OCI-LY3 (cell line): ENCODE measurements at regions not wholly inside any gene's neighbourhood (a gene's known extent, or its start where the extent isn't known, plus 50 kb on each side); places are given as distances from the start of the nearest gene placed in this dataset.

Experiments
- H2AFZ ChIP-seq: fragments of 200-600, 300-600 bp; shearing (Covaris generic); 2 replicates; pipeline ENCODE4 v1.6.0; 2014; ENCODE audit warnings: antibody characterized with exemption, low read depth, low read length
- H3K27ac ChIP-seq: fragments of 200-600, 300-600 bp; sonication (generic); 2 replicates; pipeline ENCODE4 v1.5.1; 2014; ENCODE audit warnings: mild to moderate bottlenecking, low read length, moderate library complexity, mixed read lengths
- H3K27me3 ChIP-seq: fragments of 200-600, 300-600 bp; sonication (generic); 2 replicates; pipeline ENCODE4 v1.6.1; 2014; ENCODE audit warnings: low read depth, low read length, mixed read lengths
- H3K36me3 ChIP-seq: fragments of 200-600, 300-600 bp; sonication (generic); replicated peaks from 2 replicates; pipeline ENCODE3; 2014; ENCODE audit warnings: low read depth, low read length, mixed read lengths
- H3K4me1 ChIP-seq: fragments of 300-600, 200-600 bp; sonication (generic); 2 replicates; pipeline ENCODE4 v1.6.1; 2014; ENCODE audit warnings: low read length, mixed read lengths
- H3K4me2 ChIP-seq: fragments of 200-600, 300-600 bp; sonication (generic); 2 replicates; pipeline ENCODE4 v1.6.1; 2014; ENCODE audit warnings: low read length, mixed read lengths
- H3K4me3 ChIP-seq: fragments of 300-600, 200-600 bp; sonication (generic); 2 replicates; pipeline ENCODE4 v1.5.1; 2014; ENCODE audit warnings: antibody characterized with exemption, mild to moderate bottlenecking, low read length, moderate library complexity
- H3K79me2 ChIP-seq: fragments of 300-600, 200-600 bp; shearing (Covaris generic); 2 replicates; pipeline ENCODE4 v1.6.1; 2014; ENCODE audit warnings: mild to moderate bottlenecking, low read length, mixed read lengths
- H3K9ac ChIP-seq: fragments of 300-600, 200-600 bp; shearing (Covaris generic); 2 replicates; pipeline ENCODE4 v1.6.0; 2014; ENCODE audit warnings: mild to moderate bottlenecking, low read length, moderate library complexity
- H3K9me3 ChIP-seq: fragments of 200-600, 300-600 bp; shearing (Covaris generic); 2 replicates; pipeline ENCODE4 v1.6.1; 2014; ENCODE audit warnings: low read length, mixed read lengths; ENCODE audit not compliant: insufficient read depth
- H4K20me1 ChIP-seq: fragments of 200-600, 300-600 bp; sonication (generic); 2 replicates; pipeline ENCODE4 v1.6.1; 2016; ENCODE audit warnings: low read length, mixed read lengths; ENCODE audit not compliant: insufficient read depth
- EZH2phosphoT487 ChIP-seq: fragments of 200-600 bp; shearing (Covaris generic); IDR thresholded peaks from 2 replicates; pipeline ENCODE4 v1.6.1; 2018; ENCODE audit warnings: antibody characterized with exemption, mixed run types, low read depth
- TF ChIP-seq, protein P1 (sequence below): fragments of 200-600, 300-600 bp; sonication (generic); IDR thresholded peaks from 2 replicates; pipeline ENCODE4 v1.5.1; 2014; ENCODE audit warnings: antibody characterized with exemption, low read length, low read depth

DNA sequence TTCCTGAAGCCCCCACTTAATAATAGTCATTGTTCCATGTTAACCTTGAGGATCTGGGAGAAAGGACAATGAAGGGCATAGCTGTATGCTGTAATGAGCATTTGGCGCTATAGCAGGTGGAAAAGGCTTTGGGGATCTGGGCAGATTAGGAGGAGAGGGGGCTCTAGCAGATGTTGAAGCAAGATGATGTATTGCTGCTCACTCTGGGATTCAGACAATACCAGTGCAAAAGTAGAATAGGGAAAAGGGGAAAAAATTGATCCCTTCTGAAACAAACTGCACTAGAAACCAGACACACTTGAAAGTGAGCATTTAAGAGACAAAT lies 575.3 kb upstream of the MEF2C start:
- Histone ChIP-seq H3K79me2 (no peaks in the 10 kb centered on the region), H3K36me3 (no peaks in the 10 kb centered on the region), H3K27me3 (no peaks in the 10 kb centered on the region), H4K20me1 (no peaks in the 10 kb centered on the region), H3K4me3 (no peak overlapping the region), H3K9ac (no peak overlapping the region), H3K9me3 (no peaks in the 10 kb centered on the region), H3K4me1 (no peaks in the 10 kb centered on the region), H3K4me2 (no peak overlapping the region), H3K27ac (no peak overlapping the region), H2AFZ (no peak overlapping the region)
- no peak for TF ChIP-seq EZH2phosphoT487
- TF ChIP-seq, protein P1, sequence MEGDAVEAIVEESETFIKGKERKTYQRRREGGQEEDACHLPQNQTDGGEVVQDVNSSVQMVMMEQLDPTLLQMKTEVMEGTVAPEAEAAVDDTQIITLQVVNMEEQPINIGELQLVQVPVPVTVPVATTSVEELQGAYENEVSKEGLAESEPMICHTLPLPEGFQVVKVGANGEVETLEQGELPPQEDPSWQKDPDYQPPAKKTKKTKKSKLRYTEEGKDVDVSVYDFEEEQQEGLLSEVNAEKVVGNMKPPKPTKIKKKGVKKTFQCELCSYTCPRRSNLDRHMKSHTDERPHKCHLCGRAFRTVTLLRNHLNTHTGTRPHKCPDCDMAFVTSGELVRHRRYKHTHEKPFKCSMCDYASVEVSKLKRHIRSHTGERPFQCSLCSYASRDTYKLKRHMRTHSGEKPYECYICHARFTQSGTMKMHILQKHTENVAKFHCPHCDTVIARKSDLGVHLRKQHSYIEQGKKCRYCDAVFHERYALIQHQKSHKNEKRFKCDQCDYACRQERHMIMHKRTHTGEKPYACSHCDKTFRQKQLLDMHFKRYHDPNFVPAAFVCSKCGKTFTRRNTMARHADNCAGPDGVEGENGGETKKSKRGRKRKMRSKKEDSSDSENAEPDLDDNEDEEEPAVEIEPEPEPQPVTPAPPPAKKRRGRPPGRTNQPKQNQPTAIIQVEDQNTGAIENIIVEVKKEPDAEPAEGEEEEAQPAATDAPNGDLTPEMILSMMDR, result no peak

DNA sequence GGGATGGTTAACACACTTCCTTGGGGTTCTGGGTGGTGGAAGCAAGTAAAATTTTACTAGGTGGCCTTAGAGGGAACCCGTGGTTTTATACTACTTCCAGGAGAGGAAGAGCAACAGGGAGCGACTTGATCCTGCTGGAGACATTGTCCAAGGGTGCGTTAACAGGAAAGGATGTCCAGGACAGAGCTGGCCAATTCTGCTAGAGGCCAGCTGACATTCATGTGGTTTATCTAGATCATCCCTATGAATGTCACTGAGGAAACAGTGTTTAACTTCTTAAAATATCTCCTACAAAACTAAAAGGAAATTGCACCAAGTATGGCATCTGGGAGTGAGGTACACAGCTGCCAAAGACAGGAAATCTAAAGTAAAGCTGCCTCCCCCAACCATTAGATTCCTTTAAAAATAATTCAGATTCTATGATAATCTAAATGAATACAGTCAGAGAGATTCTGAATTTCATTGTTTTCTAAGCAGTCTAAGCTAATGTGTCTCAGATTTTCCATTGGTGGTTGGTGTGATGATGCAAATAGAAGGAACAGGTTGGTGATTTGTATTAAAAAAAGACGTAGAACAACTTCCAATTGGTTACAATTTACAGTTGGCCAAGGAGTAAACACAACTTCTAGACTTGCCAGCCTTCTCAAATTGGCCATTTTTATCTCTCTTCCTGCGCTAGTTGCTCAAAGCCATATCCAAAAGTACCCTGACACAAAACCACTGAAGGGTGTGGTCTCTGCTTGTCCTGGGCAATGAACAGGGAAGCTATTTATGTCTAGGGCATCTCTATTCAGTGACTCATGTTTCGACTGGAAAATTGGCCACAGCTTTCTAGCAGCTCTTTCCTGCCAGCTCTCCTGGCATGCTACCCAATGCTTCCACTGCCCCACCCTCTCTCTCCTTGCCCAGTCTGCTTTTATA lies 574.7 kb upstream of the MEF2C start:
- H3K79me2 ChIP-seq, result no peaks in the 10 kb centered on the region
- H3K9me3 ChIP-seq, result no peaks in the 10 kb centered on the region
- TF ChIP-seq, protein P1, result no peak
- TF ChIP-seq EZH2phosphoT487, result no peak
- no peak overlapping the region for H3K27ac ChIP-seq
- no peak overlapping the region for H3K4me2 ChIP-seq
- H4K20me1 ChIP-seq, result no peaks in the 10 kb centered on the region
- no peaks in the 10 kb centered on the region for H3K4me1 ChIP-seq
- H3K9ac ChIP-seq, result no peak overlapping the region
- H3K4me3 ChIP-seq, result no peak overlapping the region
- no peaks in the 10 kb centered on the region for H3K27me3 ChIP-seq
- H2AFZ ChIP-seq, result no peak overlapping the region
- no peaks in the 10 kb centered on the region for H3K36me3 ChIP-seq

DNA sequence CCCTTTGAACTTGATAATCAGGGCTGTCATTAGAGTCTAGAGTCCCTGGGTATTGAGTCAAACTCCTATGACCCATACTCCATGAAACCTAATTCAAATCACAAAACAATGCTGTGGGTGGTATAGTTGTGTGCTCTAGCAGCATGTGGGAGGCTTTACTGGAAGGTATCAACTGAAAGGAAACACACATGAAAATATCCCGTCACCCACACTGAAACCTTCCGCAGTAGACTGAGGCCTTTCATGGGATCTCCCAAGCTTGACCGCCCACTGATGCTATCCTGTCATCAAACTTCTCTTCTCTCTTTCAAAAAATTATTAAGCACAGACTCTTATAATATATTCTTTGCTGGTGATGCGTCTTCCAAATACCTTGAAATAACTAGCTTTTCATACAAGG lies 569.1 kb upstream of the MEF2C start:
- no peaks in the 10 kb centered on the region for H3K27me3 ChIP-seq
- no peak overlapping the region for H3K4me3 ChIP-seq
- H4K20me1 ChIP-seq, result no peaks in the 10 kb centered on the region
- no peak overlapping the region for H3K27ac ChIP-seq
- H3K36me3 ChIP-seq, result no peaks in the 10 kb centered on the region
- no peaks in the 10 kb centered on the region for H3K9me3 ChIP-seq
- H3K4me2 ChIP-seq, result no peak overlapping the region
- no peak overlapping the region for H2AFZ ChIP-seq
- H3K79me2 ChIP-seq, result no peaks in the 10 kb centered on the region
- H3K9ac ChIP-seq, result no peak overlapping the region
- no peaks in the 10 kb centered on the region for H3K4me1 ChIP-seq
- no peak for TF ChIP-seq EZH2phosphoT487
- TF ChIP-seq, protein P1, result no peak

DNA sequence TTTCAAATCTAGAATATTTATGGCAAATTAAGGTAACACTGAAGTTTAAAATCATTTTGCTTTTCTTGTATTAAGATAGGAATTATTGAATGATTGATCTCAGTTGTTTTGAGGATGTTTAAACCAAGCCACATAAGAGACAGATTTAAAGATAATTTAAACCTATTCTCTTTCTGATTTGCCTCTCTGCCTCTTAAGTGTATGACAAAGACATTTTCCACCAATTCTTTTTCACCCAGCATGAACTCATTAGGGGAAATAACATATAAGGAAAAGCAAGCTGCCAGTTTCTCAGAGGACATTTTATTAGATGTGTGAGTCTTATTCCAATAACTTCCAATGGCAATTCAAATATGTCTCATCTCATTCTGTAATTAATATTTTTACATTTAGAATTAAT lies 568.3 kb upstream of the MEF2C start:
- no peaks in the 10 kb centered on the region for H4K20me1 ChIP-seq
- no peaks in the 10 kb centered on the region for H3K27me3 ChIP-seq
- H3K79me2 ChIP-seq, result no peaks in the 10 kb centered on the region
- no peaks in the 10 kb centered on the region for H3K36me3 ChIP-seq
- no peak overlapping the region for H3K9ac ChIP-seq
- H3K4me3 ChIP-seq, result no peak overlapping the region
- no peak overlapping the region for H3K4me2 ChIP-seq
- H3K4me1 ChIP-seq, result no peaks in the 10 kb centered on the region
- H3K27ac ChIP-seq, result no peak overlapping the region
- no peaks in the 10 kb centered on the region for H3K9me3 ChIP-seq
- no peak overlapping the region for H2AFZ ChIP-seq
- TF ChIP-seq, protein P1, result no peak
- no peak for TF ChIP-seq EZH2phosphoT487
